Activated gamma-delta T cell (primary cell): ENCODE measurements at regions not wholly inside any gene's neighbourhood (a gene's known extent, or its start where the extent isn't known, plus 50 kb on each side); places are given as distances from the start of the nearest gene placed in this dataset.

Experiments
- DNase-seq: peaks from one replicate; lab custom pipeline; 2025; lab: John Stamatoyannopoulos, UW

DNA sequence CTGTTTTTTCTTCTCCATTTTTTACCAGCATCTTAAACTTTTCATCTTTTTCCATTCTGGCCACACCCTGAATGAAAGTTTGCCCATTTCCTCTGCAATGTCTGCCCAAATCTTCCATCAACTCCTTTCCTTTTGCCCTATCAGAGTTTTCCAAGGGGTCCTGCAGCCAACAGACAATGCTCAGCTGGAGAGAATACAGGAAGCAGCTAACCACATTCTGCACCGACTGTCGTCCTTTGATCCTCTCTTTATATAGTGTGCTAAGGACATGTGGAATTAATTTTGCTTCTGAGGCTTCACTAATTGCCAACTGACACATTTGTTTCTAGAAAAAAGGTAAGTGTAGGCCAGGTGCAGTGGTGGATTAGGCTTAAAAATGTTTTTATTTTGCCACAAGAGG is 50.5 kb upstream of the DLX2 start:
- DNase-seq, result no peak

DNA sequence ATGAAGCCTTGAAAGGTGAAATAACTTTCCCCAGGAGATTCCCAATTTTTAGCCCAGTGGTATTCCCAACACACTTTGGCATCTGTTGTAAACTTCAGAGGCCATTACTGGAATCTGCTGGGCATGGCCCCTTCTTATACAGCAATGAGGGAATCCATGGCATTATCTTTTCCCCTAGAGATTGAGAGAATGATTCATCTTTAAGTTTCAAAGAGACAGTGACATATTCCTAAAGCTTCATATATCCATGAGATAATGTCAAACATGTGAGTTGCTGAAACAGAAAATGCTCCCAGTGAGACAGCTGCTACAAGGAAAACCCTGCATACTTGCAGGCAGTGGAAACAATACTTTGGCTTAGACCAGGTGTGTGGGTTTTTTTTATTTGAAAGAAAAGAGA is 51.1 kb upstream of the DLX2 start:
- no peak for DNase-seq

DNA sequence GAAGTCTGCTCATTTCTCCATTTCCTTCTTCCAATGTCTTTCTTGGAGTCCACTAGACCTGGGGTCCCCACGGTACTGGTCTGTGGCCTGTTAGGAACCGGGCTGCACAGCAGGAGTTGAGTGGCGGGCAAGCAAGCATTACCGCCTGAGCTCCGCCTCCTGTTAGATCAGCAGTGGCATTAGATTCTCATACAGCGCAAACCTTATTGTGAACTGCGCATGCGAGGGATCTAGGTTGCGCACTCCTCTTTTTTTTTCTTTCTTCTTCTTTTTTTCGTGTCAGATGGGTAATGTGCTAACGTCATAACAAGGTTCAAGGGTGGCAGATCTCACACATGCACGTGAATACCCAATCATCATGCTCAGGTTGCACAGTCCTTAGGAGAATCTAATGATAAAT is 53.1 kb upstream of the DLX2 start:
- DNase-seq, result no peak

DNA sequence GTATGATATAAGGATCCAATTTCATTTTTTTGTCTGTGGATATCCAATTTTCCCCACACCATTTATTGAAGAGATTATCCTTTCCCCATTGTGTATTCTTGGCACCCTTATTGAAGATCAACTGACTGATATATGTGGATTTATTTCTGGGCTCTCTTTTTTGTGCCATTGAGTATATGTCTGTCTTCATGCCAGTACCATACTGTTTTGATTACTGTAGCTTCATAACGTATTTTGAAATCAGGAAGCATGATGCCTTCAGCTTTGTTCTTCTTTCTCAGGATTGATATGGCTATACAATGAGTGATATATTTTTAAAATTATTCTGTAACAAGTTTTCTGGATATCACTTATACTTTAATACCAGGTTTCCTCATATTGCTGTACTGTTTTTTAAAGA is 58.1 kb upstream of the DLX2 start:
- DNase-seq, result no peak

DNA sequence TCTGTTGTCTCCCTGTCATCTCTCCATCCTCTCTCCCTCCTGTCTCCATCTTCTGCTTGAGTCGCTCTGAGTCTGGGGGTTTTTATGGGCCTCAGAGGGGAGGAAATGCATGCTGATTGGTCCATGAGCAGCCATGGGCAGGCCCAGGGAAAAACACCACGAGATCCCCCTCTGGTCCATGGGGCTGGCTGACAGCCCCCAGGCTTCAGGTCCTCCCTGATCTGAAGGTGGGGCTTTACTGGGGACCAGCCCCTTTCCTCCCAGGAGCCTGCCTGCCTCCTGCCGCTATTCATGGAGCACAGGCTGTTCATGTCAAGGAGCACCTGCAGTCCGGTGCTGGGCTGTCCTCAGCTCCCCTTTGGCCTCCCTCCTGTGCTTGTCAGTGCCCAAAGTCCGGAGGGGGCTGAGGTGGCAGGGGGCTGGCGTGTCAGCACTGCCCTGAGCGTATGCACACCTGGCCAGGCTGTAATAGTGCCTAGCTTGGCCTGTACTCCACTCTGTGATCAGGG is 59.6 kb upstream of the DLX2 start:
- no peak for DNase-seq

DNA sequence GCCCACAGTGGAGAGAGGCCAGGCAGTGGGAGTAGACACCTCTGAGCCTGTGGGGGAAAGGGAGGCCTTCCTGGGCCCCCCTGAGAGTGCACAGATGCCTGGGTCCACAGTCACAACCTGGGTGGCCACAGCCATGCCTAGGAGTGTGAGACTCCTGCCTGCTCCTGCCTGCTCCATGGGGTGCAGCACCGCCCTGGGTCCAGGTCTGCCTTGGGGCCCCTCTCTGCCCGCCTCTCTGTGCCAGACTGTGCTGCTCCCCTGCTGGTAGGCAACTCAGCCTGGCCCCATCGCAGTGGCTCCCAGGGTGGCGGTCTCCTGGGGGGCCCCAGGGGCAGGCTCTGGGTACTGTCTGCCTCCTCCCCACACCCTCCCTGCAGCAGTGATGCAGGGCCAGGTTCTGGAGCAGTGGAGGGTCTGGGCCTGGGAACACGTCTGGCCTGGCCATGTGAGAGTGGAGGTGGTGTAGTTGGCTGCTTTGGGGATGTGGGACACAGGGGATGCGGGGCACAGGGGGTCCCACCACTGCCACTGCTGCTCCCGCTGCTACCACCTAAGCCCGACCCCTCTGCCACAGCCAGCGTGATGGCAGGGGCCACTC is 60.1 kb upstream of the DLX2 start:
- no peak for DNase-seq

DNA sequence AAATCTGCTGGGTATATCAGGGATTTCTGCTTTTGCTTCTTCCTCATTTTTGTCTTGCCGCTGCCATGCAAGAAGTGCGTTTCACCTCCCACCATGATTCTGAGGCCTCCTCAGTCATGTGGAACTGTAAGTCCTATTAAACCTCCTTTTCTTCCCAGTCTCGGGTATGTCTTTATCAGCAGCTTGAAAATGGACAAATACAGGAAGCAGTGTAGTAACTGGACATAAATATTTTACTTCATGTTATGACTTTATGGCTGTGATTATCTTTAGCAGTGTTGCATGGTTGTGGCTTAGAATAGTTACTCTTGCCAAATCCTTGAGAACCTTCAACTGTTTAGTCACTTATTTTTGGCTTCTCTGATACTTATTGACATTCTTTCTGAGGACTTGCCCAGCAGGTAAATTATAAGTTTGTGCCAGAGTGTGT is 66.2 kb upstream of the DLX2 start:
- DNase-seq, result no peak

DNA sequence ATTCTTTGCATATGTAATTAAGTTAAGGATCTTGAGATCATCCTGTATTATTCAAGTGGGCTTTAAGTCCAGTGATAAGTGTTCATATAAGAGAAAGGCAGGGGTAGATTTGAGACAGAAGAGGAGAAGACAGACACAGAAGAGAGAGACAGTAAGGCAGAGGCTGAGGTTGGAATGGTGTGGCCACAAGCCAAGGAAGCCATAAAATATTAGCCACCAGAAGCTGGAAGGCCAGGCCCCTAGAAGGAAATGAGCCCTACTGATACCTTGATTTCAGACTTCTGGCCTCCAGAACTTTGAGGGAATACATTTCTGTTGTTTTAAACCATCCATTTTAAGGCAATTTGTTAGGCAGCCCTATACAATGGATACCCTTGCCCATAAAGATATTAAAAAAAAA is 66.9 kb upstream of the DLX2 start:
- no peak for DNase-seq

DNA sequence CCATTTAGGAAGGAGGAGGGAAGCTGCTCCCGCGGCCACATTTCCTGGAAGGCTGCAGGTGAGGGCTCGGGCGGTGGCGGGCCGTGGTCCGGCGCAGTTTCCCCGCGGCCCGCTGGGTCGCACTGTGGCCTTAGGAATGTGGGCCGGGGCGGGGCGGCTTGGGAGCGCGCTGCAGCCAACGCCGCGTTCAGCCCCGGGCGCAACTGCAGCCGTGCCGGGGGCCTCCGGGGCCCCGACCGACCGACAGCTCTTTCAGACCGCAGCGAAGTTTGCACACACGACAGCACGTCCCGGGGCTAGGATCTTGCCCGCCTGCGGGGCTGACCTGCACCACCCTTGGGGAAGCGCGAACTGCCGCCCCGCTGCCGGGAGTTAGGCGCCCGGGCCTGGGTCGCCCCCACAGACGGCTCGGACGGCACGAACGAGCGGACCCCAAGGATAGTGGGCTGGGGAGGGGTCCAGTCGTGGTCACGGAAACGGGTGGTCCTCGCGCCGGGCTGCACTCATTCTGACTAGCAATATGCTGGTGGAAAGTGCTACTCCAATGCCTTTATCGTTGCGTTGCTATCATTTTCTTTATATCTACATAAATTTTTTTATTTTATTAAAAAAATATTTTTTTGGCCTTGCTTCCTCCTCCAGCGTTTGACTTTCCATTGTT is 69.9 kb upstream of the DLX2 start:
- DNase-seq, result peak; percentile 20

DNA sequence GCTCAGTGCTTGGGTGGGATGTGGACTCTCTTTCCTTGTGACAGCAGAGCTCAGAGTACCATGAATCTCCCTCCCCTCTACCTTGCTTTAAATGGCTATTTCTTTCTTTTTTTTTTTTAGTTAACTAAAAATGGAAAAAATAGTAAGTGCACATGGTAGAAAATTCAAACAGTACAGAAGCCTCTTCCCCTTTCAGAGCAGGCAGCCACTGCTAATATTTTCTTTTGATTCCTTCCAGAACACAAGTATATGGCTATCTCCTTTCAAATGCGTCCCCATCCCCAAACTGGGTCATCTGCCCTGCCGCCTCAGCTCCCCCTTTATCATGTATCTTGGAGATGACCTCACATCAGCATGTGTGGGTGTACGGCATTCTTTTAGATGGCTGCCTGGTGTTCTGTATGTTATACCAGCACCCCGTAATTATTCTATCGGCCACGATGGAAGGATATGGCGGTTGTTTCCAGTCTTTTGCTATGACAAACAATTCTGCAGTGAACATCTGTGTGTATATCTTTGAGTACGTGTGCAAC is 70.5 kb upstream of the DLX2 start:
- no peak for DNase-seq

DNA sequence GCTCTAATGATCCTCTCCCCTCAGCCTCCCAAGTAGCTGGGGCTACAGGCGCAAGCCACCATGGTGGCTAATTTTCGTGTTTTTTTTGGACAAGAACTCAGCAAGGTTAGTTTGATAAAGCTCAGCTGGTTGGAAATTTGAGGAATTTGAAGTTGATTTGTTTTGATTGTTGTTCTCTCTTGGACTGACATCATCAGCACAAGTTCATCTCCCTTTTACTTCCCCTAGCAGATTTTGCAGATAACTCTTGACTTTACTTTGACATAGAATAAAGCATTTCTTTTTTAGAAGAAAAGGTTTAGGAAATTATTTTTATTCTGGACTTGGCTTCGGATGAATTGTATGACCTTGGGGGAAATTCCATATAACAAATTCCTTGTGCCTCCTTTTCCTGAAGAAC is 74.9 kb upstream of the DLX2 start:
- DNase-seq, result no peak

DNA sequence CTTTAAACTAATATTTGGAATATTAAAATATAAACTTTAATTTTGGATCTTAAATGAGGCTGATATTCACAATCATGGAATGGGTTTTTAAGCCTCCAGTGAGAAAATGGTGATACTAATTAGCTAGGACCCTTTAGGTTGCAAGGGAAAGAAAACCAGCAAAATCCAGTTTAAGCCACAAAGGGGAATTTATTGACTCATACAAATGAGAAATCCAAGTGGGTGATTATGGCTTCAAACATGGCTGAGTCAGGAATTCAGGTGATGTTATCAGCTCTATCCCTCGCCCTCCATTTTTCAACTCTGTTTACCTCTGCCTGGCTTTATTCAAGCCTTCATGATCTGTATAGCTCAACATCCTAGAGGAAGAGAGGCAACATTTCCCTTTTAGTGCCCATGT is 75.3 kb upstream of the DLX2 start:
- DNase-seq, result no peak

DNA sequence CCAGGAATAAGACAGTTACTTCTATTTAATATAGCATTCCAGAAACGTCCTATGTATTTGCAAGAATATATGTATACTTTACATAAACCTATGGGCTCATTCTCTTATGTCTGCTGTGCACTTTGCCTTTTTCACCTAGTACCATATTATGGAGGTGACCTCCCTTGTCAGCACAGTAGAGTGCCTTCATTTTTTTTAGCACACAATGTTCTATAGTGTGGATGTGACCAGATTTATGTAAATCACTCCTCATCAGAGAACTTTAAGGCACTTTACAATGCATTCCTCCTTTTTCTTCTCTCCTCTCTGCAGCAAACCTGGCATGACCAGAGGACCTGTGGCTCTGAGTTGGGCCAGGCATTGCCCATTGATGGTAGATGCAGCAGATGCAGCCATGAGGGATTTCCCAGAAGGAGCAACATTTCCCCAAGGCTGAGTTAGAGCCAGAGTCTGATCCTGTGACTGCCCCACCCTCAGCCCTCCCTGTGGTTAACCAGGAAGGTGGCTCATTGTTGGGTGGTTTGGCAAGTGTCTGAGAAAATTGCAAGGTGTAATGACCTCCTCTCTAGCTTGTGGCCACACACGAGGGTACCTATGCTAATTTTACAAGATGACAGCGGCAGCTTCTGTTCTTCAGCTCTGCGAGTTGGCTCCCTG is 76.5 kb upstream of the DLX2 start:
- DNase-seq, result no peak

DNA sequence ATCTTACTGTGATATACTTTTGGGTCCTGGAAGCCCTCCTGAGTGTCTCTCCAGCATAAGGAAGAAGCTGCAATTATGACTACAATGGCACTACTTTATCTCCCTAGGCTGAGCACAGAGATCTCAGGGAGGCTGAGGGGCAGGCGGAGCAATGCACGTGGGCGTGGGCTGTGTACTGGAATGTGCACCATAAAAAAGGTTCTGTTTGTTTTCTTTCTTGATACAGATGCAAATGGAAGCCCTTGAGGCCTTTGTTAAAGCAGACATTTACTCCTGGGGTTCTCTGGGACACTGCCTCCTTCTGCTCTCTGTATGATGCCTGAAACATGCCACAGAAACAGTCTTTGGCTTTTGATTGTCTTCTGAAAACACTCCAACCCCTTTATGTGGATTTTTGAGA is 79.1 kb upstream of the DLX2 start:
- no peak for DNase-seq

DNA sequence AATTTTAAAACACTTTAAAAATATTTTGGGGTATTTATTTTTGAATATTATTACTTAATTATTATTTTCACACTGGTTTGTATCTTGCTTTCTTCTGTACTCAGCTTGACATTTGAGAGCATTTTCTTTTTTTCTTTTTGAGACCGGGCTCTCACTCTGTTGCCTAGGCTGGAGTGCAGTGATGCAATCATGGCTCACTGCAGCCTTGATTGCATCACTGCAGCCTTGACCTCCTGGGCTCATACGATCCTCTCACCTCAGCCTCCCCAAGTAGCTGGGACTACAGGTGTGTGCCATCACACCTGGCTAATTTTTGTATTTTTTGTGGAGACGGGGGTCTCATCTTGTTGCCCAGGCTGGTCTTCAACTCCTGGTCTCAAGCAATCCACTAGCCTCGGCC is 79.9 kb upstream of the DLX2 start:
- DNase-seq, result no peak

DNA sequence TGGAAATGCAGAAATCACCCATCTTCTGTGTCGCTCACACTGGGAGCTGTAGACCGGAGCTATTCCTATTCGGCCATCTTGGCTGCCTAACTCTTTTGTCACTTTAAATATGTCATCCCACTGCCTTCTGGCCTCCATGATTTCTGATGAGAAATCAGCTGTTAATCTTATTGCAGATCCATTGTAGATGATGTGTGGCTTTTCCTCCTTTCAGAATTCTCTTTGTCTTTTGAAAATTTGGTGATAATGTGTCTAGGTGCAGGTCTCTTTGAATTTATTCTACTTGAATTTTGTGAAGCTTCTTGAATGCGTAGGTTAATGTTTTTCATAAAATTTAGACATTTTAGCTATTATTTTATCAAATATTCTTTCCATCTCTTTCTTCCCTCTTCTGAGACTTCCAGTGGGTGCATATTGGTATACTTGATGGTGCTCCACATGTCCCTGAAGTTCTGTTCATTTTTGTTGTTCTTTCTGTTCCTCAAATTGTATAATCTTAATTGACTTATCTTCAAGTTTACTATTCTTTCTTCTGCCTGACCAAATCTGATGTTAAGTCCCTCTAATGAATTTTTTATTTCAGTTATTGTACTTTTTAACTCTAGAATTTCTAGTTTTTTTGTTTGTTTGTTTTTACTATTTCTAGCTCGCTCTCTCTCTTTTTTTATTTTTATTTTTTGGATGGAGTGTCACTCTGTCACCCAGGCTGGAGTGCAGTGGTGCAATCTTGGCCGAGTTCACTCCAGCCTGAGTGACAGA is 90.8 kb upstream of the DLX2 start:
- no peak for DNase-seq

DNA sequence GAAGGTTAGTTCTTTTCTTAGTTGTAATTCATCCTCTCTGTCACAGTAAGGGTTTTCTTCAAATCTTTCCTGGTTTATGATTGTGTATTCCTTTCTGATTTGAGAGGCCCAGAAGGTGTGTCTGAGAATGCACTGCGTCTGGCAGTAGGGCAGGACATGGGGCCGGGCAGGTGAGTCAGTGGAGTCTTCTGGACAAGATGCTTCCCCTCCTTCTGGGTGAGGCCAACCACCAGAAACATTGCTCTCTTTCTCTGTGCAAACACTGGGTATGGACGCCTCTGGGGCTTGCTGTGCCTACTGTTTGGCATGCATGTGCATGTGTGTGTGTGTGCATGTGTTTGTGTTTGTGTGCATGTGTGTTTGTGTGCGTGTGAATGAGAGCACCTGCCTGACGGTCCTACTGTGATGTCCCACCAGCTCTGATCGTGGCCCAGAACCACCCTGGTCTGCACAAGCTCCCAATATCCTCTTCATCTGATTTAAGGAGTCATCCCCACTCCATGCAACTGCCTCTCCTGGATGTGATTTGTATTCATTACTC is 93.2 kb upstream of the DLX2 start:
- no peak for DNase-seq

DNA sequence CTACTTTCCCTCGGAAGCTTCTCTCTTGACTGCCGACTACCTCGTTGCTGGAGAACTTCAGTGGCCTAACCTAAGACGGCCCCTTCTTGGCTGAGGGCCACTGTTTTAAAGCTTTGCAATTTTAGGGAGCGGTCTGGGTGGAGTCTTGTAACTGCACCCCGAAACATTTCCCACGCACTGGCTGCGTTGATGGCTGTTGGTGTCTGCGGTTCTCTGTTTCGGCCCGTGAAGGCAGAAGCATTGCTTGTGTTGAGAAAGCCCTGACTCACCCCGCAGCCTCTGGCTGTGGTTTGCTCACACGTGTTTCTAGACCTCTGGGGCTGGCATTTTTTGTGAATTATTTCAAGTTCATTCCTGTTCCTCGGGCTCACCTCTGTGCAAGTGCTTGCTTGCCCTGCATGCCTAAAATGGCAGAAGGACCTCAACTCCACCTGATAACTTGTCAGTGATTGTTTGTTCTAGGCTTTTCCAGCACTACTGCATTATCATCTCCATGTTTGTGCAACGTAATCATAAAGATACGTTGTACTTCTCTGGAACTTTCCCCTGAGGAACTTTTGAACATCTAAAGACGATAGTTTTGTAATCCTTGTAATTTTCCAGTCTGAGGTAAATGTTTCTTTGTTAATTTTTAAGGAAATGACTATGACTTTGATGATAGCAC is 94.2 kb upstream of the DLX2 start:
- DNase-seq, result no peak

DNA sequence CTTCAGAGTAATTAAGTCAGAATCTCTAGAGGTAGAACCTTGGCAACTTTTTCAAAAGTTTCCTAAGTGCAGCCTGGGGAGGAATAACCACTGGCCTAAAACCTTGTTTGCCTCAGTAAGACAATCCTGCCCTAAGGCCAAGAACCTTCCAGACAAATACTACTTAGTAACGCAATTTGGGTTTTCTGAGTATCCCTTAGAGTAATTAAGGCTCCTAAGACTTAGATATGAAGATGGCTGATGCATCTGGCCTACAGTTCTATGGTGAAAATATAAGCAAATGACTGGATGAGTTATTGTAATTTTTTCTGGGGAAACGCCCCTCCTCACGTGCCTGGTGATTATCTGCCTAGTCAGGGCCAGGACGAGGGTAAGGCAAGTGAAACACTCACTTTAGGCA is 95.7 kb upstream of the DLX2 start:
- DNase-seq, result no peak

DNA sequence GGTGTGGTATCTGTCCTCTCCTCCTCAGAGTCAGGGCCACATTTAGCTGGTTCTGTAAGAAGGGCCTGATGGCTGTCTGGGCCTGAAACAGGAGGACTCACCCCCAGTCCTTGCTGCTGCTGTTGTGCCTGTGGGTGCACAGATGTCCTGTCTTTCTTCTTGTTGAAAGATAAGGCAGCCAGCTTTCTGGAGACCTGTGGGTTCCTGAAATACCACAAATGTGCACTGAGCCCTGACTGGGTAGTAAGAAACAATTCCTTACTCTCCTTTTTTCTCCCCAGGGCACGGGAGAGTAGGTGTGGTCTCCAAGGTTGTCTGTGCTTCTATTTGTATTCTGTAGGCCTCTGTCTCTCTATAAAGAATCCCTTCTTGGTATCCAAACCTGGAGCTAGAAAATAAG is 96.2 kb upstream of the DLX2 start:
- no peak for DNase-seq

DNA sequence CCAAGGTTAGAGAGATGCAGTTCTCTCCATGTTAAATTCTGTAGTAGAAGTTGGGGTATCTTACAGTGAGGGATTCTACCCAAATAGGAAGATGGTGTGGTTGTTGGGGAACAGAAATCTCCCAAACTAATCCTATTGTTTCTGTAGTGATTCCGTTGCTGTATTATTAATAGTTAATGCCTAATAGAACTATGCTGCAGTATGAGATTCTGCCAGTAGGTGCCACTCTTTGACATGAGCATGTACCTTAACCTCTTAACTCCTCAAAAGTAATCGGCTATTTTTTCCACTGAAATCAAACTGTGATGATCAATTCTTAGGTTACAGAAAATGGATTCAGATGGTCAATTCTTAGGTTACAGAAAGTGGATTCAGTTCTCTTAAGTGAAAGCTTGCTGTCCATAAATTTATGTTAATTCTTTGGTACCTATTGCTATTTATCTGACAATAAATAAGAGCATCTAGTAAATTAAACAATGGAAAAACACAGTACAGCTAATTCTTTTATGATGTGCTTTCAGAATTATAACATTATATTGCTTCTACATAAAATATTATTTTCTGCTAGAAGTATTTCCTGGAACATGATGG is 97.9 kb upstream of the DLX2 start:
- DNase-seq, result no peak
